CD8-positive, alpha-beta memory T cell (primary cell): ENCODE measurements at regions not wholly inside any gene's neighbourhood (a gene's known extent, or its start where the extent isn't known, plus 50 kb on each side); places are given as distances from the start of the nearest gene placed in this dataset.

Experiments used
- CTCF ChIA-PET: fragments of 350-600 bp; sonication (Branson Sonifier 250); formaldehyde crosslinking; loops from one replicate; lab custom pipeline; 2021; ENCODE audit warnings: antibody characterized with exemption; lab: Charles Lee
- POLR2A ChIA-PET: fragments of 350-600 bp; sonication (Branson Sonifier 250); formaldehyde crosslinking; loops from one replicate; lab custom pipeline; 2021; ENCODE audit warnings: antibody characterized with exemption; lab: Charles Lee
- DNase-seq, 5 donors: peaks; one replicate each; pipeline versions ENCODE4 v3.0.0 to v3.0.0-alpha.2; 2020 to 2022; ENCODE audit warnings: mixed read lengths in 1 of 5
- H3K27ac ChIP-seq: one replicate; pipeline ENCODE4 v1.7.0; 2013; ENCODE audit warnings: low read depth, mild to moderate bottlenecking, low read length, moderate library complexity
- H3K27me3 ChIP-seq: 2 replicates; pipeline ENCODE4 v1.7.0; 2013; ENCODE audit warnings: low read length, mild to moderate bottlenecking; ENCODE audit not compliant: insufficient read depth, poor library complexity, severe bottlenecking
- H3K36me3 ChIP-seq: 2 replicates; pipeline ENCODE4 v1.7.0; 2013; ENCODE audit warnings: mild to moderate bottlenecking, low read length, moderate library complexity; ENCODE audit not compliant: insufficient read depth
- H3K4me1 ChIP-seq: 2 replicates; pipeline ENCODE4 v1.7.0; 2013; ENCODE audit warnings: mild to moderate bottlenecking, low read length, moderate library complexity; ENCODE audit not compliant: insufficient read depth
- H3K4me3 ChIP-seq: 2 replicates; pipeline ENCODE4 v1.7.0; 2013; ENCODE audit warnings: mild to moderate bottlenecking, low read length
- H3K9me3 ChIP-seq: 2 replicates; pipeline ENCODE4 v1.7.0; 2013; ENCODE audit warnings: mild to moderate bottlenecking, low read length
- H3K27ac Mint-ChIP-seq, 8 donors: one replicate each; pipeline ENCODE4 v1.8.0; 2020 to 2021; ENCODE audit warnings: mixed read lengths in 8 of 8, mild to moderate bottlenecking in 6 of 8, inconsistent platforms in 3 of 8, moderate library complexity in 3 of 8
- H3K27me3 Mint-ChIP-seq, 2 donors: one replicate each; pipeline ENCODE4 v1.8.0; 2020 to 2021; ENCODE audit warnings: mixed read lengths in 2 of 2, mild to moderate bottlenecking in 1 of 2, moderate library complexity in 1 of 2
- H3K36me3 Mint-ChIP-seq, 3 donors: one replicate each; pipeline ENCODE4 v1.8.0; 2020 to 2021; ENCODE audit warnings: mixed read lengths in 3 of 3, inconsistent platforms in 1 of 3, mild to moderate bottlenecking in 1 of 3
- H3K4me1 Mint-ChIP-seq, 3 donors: one replicate each; pipeline ENCODE4 v1.8.0; 2020 to 2021; ENCODE audit warnings: mixed read lengths in 3 of 3, inconsistent platforms in 1 of 3, mild to moderate bottlenecking in 1 of 3
- H3K4me3 Mint-ChIP-seq, 7 donors: one replicate each; pipeline ENCODE4 v1.8.0; 2020 to 2021; ENCODE audit warnings: mixed read lengths in 7 of 7, mild to moderate bottlenecking in 6 of 7, moderate library complexity in 4 of 7, inconsistent platforms in 2 of 7
- H3K9me3 Mint-ChIP-seq, 5 donors: one replicate each; pipeline ENCODE4 v1.8.0; 2020 to 2022; ENCODE audit warnings: mixed read lengths in 5 of 5, mild to moderate bottlenecking in 3 of 5, moderate library complexity in 2 of 5, inconsistent platforms in 1 of 5

GRCh38 chr19:32246006-32246405 lies 99.4 kb upstream of the ZNF507 start:
- no peaks in the 10 kb centered on the region for H3K9me3 ChIP-seq
- CTCF ChIA-PET = no interaction called here
- no peaks in the 10 kb centered on the region for H3K4me1 Mint-ChIP-seq
- H3K36me3 ChIP-seq = no peaks in the 10 kb centered on the region
- POLR2A ChIA-PET = no interaction called here
- H3K9me3 Mint-ChIP-seq = peaks cover 0 to 2% (median 0%) of the 10 kb centered on the region in 5 donors
- H3K27me3 Mint-ChIP-seq = peaks cover 8 to 11% of the 10 kb centered on the region in 2 donors
- no peak overlapping the region for H3K27ac ChIP-seq
- no peaks in the 10 kb centered on the region for H3K27me3 ChIP-seq
- no peak overlapping the region for H3K27ac Mint-ChIP-seq
- H3K36me3 Mint-ChIP-seq = no peaks in the 10 kb centered on the region
- H3K4me3 Mint-ChIP-seq = no peak overlapping the region
- no peak for DNase-seq
- H3K4me1 ChIP-seq = no peaks in the 10 kb centered on the region
- no peak overlapping the region for H3K4me3 ChIP-seq

DNA sequence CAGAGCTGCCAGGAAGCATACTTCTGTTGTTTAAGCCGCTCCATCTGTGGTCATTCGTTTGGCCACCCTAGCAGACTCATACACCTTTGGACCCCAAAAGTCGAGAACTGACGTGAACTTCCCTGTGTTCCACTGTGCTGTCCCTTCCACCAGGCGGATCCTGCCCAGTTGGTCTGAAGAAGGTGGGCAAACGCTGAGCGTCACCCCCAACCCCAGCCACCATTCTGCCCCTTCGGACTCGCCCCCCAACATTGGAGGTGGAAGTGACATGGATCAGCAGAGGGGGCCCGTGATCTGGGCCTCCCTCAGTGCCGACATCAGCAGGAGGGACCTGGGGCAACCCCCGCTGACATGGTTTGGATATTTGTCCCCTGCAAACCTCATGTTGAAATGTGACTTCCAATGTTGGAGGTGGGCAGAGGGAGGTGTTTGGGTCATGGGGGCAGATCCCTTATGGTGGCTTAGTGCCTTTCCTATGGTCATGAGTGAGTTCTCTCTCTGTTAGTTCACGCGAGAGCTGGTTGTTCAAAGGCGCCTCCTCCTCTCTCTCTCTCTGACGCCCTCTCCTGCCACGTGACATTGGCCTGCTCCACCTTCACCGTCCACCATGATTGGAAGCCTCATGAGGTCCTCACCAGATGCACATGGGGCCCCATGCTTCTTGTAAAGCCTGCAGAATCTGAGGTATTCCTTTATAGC lies 93.6 kb upstream of the ZNF507 start:
- Histone ChIP-seq H3K4me3 (no peak overlapping the region), H3K4me1 (no peaks in the 10 kb centered on the region), H3K27me3 (peaks cover 1% of the 10 kb centered on the region), H3K36me3 (no peaks in the 10 kb centered on the region), H3K27ac (no peak overlapping the region), H3K9me3 (no peaks in the 10 kb centered on the region)
- no peaks in the 10 kb centered on the region for H3K36me3 Mint-ChIP-seq
- no peak overlapping the region for H3K4me3 Mint-ChIP-seq
- no peaks in the 10 kb centered on the region for H3K4me1 Mint-ChIP-seq
- H3K27ac Mint-ChIP-seq = no peak overlapping the region
- CTCF ChIA-PET = no interaction called here
- POLR2A ChIA-PET = no interaction called here
- DNase-seq = no peak
- H3K27me3 Mint-ChIP-seq = peaks cover 10 to 14% of the 10 kb centered on the region in 2 donors
- peaks cover 0 to 5% (median 0%) of the 10 kb centered on the region in 5 donors for H3K9me3 Mint-ChIP-seq

- Histone ChIP-seq H3K27me3 (peaks cover 5% of the 10 kb centered on the region), H3K36me3 (no peaks in the 10 kb centered on the region), H3K27ac (no peak overlapping the region), H3K4me1 (no peaks in the 10 kb centered on the region), H3K9me3 (no peaks in the 10 kb centered on the region), H3K4me3 (no peak overlapping the region)
- CTCF ChIA-PET = no interaction called here
- no peak overlapping the region for H3K27ac Mint-ChIP-seq
- POLR2A ChIA-PET = no interaction called here
- peaks cover 0 to 5% (median 0%) of the 10 kb centered on the region in 5 donors for H3K9me3 Mint-ChIP-seq
- H3K4me1 Mint-ChIP-seq = no peaks in the 10 kb centered on the region
- DNase-seq = no peak
- H3K4me3 Mint-ChIP-seq = no peak overlapping the region
- no peaks in the 10 kb centered on the region for H3K36me3 Mint-ChIP-seq
- H3K27me3 Mint-ChIP-seq = peaks cover 10 to 15% of the 10 kb centered on the region in 2 donors
Observed at GRCh38 chr19:32252333-32252669, 93.1 kb upstream of the ZNF507 start.

GRCh38 chr19:32253683-32254508 lies 91.5 kb upstream of the ZNF507 start:
- peaks cover 5% of the 10 kb centered on the region for H3K27me3 ChIP-seq
- no peak overlapping the region for H3K4me3 ChIP-seq
- no peak for DNase-seq
- H3K36me3 ChIP-seq = no peaks in the 10 kb centered on the region
- ChIA-PET POLR2A (no interaction called here), CTCF (no interaction called here)
- H3K4me1 ChIP-seq = no peaks in the 10 kb centered on the region
- H3K4me1 Mint-ChIP-seq = no peaks in the 10 kb centered on the region
- no peak overlapping the region for H3K27ac Mint-ChIP-seq
- no peak overlapping the region for H3K4me3 Mint-ChIP-seq
- H3K27ac ChIP-seq = no peak overlapping the region
- H3K9me3 ChIP-seq = no peaks in the 10 kb centered on the region
- peaks cover 0 to 3% (median 0%) of the 10 kb centered on the region in 5 donors for H3K9me3 Mint-ChIP-seq
- H3K36me3 Mint-ChIP-seq = no peaks in the 10 kb centered on the region
- H3K27me3 Mint-ChIP-seq = peaks cover 17% of the 10 kb centered on the region in 2 donors

DNA sequence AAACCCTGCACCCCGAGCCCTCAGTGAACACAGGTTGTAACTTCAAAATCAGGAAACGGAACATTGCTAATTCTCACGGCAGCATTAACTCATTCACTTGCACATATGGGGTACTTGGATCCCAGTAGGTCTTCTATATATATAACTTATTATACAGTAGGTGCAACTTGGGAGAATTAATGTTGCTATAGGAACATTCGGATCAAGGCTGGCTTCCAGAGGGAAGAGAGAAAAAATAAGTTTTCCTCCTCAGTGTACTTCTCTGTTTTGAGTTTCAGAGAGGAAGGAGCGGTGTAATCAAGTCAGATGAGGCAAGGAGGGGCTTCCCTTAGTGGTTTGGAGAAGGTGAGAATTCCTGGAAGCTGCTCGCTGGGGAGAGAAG lies 90.9 kb upstream of the ZNF507 start:
- no peak overlapping the region for H3K27ac ChIP-seq

DNA sequence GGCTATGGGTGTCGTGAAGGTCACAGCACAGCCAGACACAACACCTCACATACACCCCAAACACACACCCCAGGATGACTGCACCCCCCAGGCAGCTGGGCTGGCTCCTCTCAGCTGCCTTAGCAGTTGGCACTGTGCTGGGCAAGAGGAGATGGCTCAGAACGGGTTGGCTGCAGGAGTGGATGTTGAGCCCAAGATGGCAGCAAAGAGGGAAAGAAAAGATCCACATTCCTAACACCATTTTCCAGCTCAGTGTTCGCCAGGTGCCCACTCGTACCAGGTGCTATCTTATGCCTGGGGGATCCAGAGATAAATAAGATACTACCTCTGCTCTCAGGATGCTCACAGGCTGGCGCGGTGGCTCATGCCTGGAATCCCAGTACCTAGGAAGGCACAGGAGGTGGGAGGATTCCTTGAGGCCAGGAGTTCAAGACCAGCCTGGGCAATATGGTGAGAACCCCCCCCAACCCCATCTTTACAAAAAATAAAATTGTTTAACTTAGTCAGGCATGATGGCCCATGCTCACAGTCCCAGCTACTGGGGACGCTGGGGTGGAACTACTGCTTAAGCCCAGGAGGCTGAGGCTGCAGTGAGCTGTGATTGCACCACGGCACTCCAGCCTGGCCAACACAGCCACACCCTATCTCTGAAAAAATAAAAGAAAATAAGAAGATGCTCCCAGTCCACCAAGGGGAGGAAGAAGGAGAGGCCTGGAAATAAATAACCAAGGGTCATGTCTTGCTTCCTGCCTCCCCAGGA lies 89.7 kb upstream of the ZNF507 start:
- ChIA-PET CTCF (no interaction called here), POLR2A (no interaction called here)
- Histone ChIP-seq H3K4me3 (no peak overlapping the region), H3K9me3 (no peaks in the 10 kb centered on the region), H3K36me3 (no peaks in the 10 kb centered on the region), H3K27ac (no peak overlapping the region), H3K27me3 (peaks cover 5% of the 10 kb centered on the region), H3K4me1 (no peaks in the 10 kb centered on the region)
- H3K4me1 Mint-ChIP-seq = no peaks in the 10 kb centered on the region
- H3K27me3 Mint-ChIP-seq = peaks cover 13 to 23% of the 10 kb centered on the region in 2 donors
- no peaks in the 10 kb centered on the region for H3K36me3 Mint-ChIP-seq
- peaks cover 0 to 7% (median 0%) of the 10 kb centered on the region in 5 donors for H3K9me3 Mint-ChIP-seq
- no peak overlapping the region for H3K4me3 Mint-ChIP-seq
- DNase-seq = no peak
- H3K27ac Mint-ChIP-seq = no peak overlapping the region

More for the DNA sequence above, 90.9 kb upstream of the ZNF507 start:
- Mint-ChIP-seq H3K27ac (peak overlapping the region in 1 of 8 donors; percentile 37), H3K4me1 (no peaks in the 10 kb centered on the region), H3K36me3 (no peaks in the 10 kb centered on the region), H3K9me3 (peaks cover 0 to 5% (median 0%) of the 10 kb centered on the region in 5 donors), H3K4me3 (no peak overlapping the region), H3K27me3 (peaks cover 14 to 17% of the 10 kb centered on the region in 2 donors)
- no peak for DNase-seq
- Histone ChIP-seq H3K27me3 (peaks cover 5% of the 10 kb centered on the region), H3K36me3 (no peaks in the 10 kb centered on the region), H3K4me1 (no peaks in the 10 kb centered on the region), H3K9me3 (no peaks in the 10 kb centered on the region), H3K4me3 (no peak overlapping the region)
- ChIA-PET POLR2A (no interaction called here), CTCF (no interaction called here)

- H3K9me3 ChIP-seq = no peaks in the 10 kb centered on the region
- peaks cover 12 to 23% of the 10 kb centered on the region in 2 donors for H3K27me3 Mint-ChIP-seq
- no peak for DNase-seq
- no peaks in the 10 kb centered on the region for H3K36me3 Mint-ChIP-seq
- peaks cover 0 to 7% (median 0%) of the 10 kb centered on the region in 5 donors for H3K9me3 Mint-ChIP-seq
- no peak overlapping the region for H3K4me3 ChIP-seq
- H3K4me1 Mint-ChIP-seq = no peaks in the 10 kb centered on the region
- ChIA-PET CTCF (no interaction called here), POLR2A (no interaction called here)
- no peak overlapping the region for H3K27ac ChIP-seq
- H3K4me1 ChIP-seq = no peaks in the 10 kb centered on the region
- peaks cover 5% of the 10 kb centered on the region for H3K27me3 ChIP-seq
- no peak overlapping the region for H3K27ac Mint-ChIP-seq
- no peak overlapping the region for H3K4me3 Mint-ChIP-seq
- H3K36me3 ChIP-seq = no peaks in the 10 kb centered on the region
Observed at GRCh38 chr19:32256341-32256975, 89.0 kb upstream of the ZNF507 start.
